GM12892 (cell line): ENCODE measurements at regions not wholly inside any gene's neighbourhood (a gene's known extent, or its start where the extent isn't known, plus 50 kb on each side); places are given as distances from the start of the nearest gene placed in this dataset.

ENCODE experiments used
- POLR2A ChIP-seq: IDR thresholded peaks from 2 replicates; pipeline ENCODE4 v1.6.1; 2011; ENCODE audit warnings: low read depth, low read length, control low read depth
- POLR2AphosphoS5 ChIP-seq: IDR thresholded peaks from 2 replicates; pipeline ENCODE4 v1.6.1; 2011; ENCODE audit warnings: low read depth, low read length, control low read depth

DNA sequence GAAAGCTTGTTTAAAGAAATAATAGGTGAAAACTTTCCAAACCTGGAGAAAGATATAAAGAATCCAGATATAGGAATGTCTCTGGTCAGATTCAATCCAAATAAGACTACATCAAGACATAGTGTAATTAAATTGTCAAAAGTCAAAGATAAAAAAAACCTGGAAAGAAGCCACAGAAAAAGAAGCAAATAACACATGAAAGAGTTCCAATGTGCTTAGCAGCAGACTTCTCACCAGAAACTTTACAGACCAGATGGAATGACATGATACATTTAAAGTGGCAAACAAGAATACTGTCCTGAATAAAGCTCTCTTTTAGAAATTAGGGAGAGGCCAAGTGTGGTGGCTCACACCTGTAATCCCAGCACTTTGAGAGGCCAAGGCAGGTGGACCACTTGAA lies 1039.9 kb downstream of the KCNT2 start:
- TF ChIP-seq POLR2AphosphoS5, result no peak
- TF ChIP-seq POLR2A, result no peak
